ENCODE measurements at regions not wholly inside any gene's neighbourhood (a gene's known extent, or its start where the extent isn't known, plus 50 kb on each side); places are given as distances from the start of the nearest gene placed in this dataset.
"Not testable (repeated sequence)": the region's sequence is repeated elsewhere in the genome, so short reads cannot be mapped to it uniquely, and the experiment has no call there.

DNA sequence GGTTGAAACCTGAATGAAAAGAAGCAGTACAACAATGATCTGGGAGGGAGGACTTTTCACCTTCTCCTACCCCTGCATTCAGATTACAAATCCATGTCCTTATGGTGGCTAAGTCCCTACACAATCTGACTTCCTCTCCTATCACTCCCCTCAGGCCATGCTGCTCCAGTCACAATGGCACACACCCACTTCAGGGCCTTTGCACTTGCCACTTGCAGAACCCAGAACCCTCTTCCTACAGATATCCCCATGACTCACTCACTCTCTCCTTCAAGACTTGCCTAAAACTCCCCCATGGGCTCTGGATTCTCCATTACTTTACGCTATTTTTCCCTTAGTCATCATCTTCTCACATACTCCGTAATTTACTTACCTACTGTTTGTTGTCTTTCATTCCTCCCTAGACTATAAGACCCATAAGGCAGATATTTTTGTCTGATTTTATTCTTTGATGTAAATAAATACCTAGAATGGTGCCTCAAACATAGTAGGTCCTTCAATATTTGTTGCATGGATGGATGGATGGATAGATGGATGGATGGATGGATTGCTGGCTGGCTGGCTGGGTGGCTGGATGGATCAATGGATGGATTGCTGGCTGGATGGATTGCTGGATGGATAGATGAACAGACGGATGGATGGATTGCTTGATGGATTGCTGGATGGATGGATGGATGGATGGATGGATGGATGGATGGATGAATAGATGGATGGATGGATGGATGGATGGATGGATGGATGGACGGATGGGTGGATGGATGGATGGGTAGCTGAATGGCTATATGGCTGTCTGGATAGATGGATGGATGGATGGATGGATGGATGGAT is 94.7 kb upstream of the NAV2 start:
- no peak for DNase-seq

DNA sequence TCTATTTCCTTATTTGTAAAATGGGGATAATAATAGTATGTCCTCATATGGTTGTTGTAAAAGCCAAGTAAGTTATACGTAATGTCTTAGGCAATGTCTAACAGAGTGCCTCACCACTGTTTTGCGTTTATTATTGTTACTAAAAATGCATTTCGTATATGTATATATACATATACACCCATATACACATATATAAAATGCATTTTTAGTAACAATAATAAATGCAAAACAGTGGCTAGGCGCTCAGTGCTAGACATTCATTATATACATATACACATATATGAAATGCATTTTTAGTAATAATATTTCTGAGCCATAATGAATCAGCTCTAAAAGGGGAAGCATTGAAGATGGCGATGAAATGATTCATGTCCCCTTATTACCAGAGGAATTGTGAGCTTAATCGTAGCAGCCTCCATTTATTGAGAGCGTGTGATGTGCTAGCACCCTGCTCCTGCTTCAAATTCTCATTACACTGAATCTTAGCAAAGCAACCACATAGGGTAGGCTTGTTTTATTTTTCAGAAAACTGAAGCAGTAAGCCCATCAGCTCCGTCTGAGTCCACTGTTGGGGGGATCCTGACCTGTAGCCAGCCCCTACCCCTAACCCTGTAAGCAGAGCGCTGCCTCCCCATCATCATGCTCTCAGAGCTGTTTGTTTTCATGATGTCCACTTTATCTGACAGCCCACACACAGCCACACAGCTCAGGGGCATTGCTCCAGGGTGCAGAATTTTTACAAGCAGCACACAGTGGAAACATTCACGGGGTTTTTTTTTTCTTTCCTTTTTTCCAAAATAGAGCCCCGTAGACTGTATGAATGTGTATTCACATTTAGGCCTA is 97.1 kb upstream of the NAV2 start:
- no peak for DNase-seq

DNA sequence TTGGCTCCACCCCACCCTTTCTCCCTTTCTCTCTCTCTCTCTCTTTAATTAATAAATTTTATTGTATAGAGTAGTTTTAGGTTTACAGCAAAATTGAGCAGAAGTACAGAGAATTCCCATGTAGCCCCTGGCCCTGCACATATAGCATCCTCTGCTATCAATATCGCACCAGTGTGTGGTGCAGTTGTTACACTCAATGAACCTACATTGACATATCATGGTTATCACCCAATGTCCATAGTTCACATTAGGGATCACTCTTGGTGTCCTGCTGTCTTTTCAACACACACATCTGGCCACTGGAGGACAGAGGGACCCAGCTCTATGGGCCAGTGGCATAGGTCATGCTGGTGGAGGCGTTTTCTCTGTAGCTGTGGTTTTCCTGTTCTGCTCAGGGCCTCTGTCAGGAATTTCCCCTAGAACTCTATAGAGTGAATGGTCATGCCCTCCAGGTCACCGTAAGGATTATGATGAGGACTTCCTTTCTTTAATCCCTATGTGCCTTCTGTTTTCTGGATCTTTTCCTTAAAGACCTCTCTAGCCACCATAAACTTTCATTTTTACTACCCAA is 98.2 kb upstream of the NAV2 start:
- no peak for DNase-seq

DNA sequence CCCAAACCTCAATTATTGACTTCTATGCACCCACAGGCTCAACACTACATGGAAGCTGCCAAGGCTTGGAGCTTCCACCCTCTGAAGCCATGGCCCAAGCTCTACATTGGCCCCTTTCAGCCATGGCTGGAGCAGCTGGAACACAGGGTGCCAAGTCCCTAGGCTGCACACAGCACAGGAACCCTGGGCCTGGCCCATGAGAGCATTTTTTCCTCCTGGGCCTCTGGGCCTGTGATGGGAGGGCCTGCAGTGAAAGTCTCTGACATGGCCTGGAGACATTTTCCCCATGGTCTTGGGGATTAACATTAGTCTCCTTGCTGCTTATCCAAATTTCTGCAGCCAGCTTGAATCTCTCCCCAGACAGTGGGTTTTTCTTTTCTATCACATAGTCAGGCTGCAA is 100.6 kb upstream of the NAV2 start:
- DNase-seq = not testable (repeated sequence)

DNA sequence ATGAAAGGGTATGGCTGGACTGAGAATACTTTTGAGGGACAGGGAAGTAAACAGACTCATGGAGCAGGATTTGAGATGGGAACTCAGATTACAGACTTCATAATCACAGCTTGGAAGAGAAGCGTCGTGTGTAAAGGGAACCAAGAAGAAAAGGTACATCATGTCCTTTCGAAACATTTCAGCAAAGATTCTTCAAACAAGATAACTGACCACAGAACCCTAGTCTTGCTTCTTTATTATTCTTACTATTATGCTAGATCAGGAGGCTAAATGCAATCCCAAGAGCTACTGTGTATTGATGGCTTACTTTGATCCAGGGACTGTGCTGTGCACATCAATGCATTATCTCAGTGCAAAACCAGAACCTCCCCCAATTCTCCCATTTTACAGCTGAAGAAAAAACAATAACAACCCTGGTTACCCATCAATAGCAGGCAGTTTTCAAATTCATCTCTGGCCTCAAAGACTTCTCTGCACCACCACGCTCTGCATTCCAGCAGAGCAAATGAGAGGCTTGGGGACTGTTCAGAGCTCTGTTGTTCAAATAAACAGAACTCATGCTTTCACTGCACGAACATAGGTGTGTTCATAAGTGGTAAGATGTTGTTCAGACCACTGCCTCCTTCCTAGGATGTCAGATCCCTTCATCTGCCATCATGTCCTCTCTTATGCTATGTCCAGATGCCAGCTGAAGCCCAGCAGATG is 104.8 kb upstream of the NAV2 start:
- no peak for DNase-seq

DNA sequence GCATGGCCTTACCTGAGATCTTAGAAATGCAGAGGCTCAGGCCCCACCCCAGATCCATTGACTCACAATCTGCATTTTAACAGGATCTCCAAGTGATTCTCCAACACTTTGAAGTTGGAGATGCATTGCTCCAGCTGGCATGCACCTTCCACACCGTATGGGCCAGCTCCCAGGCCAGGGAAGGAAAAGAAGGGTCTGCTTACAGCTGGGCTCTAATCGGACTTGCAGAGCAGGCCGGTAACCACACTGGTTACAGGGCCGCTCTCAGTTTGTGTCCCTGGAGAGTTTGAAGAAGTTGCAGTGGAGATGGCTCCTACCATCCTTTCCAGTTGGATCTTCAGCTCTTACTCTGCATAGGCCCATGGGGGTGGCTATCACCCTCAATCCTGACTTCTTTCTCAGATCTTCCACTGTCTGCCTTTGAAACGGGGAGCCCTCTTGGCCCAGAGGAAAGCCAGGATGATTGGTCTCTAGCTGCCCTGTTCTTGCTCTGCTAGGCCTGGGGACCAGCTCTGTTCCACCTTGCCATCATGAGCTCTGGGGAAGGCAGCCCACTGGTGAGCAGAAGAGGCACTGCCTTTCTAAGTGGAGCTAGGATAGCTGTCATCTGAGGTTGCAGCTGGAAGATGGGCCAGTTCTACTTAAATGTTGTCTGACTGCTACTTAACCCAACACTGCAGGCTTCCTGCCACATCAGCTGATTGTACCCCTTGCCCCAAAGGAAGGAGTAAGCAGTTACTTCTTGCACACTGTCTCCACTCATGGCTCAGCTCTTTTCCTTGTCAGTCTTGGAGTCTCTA is 105.6 kb upstream of the NAV2 start:
- no peak for DNase-seq

DNA sequence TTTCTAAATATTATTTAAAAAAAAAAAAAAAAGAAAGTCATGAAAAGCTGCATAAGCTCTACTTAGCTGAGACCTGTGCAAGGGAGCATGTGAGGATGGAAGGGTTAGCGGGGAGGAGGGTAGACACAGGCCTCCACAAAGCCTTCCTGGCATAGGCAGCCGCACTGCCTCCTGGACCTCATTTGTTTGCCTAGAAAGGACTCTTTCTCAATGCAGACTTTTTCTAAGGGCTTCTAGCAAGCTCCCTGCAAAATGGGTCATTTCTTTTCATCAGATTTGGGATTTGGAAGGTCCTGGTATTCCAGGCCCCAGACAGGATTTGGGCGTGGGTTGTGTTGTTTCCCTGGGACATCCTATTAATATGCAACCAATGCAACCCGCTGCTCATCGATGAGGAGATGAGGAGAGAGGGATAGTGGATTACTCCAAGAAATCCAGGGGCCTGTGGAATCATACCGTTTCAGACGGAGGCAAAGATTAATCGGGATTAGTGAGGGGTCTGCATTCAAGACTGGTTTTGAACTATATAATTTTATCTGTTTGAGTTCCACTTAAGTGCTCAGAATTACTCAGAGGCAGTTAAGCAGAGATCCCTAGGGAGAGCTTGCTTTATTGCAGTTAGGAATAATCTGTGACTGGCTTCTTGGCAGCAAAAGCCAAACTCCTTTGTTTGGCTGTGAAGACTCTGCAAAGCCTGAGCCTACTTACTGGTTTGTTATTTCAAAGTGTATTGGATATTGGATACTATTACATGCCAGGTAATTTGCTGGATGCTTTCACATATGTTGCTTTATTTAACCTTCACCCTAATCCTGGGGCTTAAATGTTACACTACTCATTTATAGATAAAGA is 106.9 kb upstream of the NAV2 start:
- DNase-seq = no peak

DNA sequence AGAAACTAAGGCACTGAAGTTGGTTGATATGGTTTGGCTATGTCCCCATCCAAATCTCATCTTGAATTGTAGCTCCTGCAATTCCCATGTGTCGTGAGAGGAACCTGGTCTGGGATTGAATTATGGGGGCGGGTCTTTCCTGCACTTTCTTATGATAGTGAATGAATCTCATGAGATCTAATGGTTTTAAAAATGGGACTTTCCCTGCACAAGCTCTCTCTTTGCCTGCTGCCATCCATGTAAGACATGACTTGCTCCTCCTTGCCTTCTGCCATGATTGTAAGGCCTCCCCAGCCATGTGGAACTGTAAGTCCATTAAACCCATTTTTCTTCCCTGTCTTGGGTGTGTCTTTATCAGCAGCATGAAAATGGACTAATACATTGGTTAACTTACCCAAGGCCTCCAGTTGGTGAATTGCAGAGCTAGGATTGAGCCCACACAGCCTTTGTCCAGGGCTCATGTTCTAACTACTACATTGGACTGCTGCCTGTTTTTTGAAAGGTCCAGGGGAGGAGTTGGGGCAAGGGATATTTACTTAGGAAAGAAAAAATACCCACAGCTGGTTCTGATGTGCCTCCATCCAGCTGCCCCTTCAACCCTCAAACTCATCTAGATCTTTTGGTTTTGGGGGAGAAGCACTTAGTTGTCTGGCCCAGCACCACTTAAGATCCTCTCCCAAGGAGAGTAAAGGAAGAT is 107.8 kb upstream of the NAV2 start:
- DNase-seq = no peak

DNA sequence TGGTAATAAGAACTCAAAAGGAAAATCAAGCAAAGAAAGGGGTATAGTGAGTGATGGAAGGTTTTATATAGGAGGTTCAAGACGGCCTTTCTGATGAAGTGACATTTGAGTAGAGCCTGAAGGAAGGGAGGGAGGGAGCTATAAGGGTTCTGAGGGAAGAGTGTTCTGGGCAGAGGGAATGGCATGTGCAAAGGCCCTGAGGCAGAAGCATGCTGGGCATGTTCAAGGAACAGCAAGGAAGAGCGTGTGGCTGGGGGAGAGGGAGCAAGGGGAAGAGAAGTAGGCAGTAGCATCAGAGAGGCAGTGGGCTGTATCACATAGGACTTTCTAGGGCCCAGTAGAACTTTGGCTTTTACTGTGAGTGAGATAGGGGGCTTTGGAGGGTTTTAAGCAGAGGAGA is 108.9 kb upstream of the NAV2 start:
- no peak for DNase-seq

DNA sequence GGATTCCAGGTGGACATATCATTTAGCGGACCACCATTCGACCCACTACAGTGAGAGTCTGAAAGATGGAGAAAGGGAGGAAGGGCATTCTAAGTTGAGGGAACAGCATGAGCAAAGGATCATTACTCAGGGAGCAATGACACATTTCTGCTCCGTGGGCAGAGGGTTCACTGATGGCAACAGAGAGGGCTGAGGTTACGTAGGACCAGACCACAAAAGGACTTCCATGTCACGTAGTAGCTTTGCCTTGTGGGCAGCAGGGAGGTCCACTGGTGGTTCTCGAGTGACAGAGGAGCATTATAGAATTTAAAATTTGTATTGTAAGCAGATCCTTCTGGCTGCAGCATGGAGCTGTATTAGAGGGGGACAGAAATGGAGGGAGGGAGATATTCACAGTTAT is 109.7 kb upstream of the NAV2 start:
- DNase-seq = no peak

DNA sequence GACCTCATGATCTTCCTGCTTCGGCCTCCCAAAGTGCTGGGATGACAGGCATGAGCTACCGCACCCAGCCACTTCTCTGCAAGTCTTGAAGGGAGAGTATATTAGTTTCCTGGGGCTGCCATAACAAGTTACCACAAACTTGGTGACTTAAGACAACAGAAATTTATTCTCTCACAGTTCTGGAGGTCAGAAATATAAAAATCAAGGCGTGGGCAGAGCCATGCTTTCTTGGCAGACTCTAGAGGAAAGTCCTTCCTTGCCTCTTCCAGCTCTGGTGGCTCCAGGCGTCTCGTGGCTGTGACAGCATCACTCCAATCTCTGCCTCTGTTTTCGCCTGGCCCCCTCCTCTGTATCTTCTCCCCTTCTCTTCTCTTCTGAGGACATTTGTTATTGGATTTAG is 110.2 kb upstream of the NAV2 start:
- no peak for DNase-seq

DNA sequence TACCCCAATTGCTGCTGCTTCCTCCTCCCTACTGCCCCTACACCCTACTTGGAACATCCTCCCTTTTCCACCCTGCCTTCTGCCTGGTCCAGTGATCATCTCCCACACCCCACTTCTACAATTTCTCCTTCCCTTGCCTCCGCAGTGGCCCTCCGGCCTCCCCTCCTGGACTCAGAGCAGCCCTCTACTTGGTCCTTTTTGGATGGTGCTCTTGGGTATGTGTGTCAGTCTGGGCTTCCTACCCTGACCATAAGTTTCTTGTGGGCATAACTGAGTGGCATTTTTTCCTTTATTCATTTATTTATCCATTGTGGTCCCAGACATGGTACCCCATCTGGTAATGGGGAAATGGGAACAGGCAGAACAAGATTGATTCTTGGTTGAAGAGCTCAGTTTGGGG is 111.4 kb upstream of the NAV2 start:
- DNase-seq = no peak

DNA sequence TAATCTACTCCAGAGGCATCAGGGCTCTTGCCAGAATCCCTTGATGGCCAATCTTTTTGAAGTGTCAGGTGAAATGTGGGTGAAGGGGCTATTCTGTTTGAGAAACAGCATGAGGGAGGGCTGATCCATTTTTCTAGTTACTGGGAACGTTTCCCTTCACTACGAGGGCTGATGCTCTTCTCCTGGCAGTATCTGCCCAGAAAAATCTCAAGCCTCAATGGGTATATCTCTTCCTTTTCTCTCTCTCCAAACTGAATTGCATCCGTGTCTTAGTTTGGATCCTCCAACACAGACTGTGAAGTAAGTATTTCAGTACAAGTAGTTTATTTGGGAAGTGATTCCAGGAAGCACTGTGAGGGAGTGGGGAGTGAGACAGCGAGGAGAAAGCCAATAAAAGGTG is 113.0 kb upstream of the NAV2 start:
- no peak for DNase-seq

DNA sequence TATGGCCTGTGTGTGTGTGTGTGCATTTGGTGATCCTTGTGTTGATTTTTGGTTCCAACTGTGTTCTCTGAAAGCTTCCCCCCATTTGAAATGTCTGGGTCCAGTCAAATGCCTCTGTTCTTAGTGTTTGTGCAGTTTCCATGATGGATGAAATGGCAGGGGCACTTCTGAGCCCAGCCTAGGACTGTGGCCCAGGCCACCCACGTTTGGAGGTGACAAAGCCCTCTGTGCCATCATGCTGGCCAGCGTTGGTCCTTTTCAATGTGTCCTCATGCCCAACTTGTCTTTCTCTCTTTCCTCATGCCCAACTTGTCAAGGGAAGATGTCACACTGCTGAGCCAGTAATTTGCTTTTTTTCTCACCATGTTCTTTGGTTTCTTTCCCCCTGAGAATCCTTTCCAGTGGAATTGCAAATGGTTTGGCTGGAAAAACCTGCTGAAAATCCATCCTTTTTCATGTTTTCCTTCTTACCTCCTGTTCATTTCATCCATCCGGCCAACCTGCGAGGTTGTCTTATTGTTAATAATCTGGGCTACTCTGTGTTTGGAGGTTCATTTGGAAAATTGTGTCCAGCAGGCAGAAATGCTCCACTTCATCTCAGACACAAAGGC is 113.7 kb upstream of the NAV2 start:
- no peak for DNase-seq

DNA sequence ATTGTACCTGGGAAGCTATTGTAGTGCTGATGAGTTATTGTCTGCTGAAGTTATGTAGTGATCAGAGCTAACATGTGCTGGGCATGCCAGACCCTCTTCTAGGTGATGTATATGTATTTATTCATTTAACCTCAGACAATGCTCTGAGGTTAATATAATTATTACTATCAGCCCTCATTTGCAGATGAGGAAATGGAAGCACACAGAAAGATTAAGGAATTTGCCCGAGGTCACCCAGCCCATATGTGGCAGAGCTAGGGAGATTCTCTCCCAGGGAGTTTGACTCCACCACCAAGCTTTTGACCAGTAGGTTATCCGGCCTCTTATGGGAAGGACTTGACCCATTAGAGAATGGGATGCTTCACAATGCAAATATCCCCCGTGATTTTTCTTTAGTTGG is 114.2 kb upstream of the NAV2 start:
- DNase-seq = no peak

DNA sequence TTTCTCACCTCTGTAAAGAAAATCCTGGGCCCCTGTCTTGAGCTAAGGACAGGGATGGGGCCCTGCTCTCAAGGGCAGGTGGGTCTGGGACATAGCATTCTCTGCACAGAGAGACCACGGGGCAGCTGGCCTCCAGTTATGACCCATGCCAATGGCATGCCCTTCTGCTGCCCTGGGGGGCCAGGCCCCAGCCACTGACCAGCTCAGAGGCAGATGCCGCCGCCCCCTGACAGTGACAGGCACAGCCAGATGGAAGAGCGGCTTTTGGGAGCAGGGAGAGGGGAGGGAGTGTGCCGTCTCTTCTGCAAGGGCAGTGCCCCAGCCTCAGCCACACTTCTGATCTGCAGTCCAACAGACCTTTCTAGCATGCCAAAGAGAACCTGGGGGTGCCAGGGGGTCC is 114.8 kb upstream of the NAV2 start:
- no peak for DNase-seq

DNA sequence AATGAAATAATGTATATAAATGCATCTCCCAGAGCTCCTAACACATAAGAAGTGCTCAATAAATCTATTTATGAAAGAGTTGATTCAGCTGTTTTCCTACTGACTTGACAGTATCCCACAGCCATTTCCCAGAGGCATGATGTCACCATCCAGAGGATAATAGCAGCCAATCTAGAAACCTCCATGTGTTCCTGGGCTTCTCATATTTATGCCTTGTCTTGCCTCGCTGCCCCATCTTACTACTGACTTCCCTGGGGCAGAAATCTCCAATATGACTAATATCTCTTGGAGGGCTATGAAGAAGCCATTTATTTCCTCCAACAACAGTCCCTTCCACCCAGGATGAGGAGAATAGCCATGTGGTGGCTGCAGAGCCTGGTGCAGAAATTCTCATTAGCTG is 115.4 kb upstream of the NAV2 start:
- no peak for DNase-seq

DNA sequence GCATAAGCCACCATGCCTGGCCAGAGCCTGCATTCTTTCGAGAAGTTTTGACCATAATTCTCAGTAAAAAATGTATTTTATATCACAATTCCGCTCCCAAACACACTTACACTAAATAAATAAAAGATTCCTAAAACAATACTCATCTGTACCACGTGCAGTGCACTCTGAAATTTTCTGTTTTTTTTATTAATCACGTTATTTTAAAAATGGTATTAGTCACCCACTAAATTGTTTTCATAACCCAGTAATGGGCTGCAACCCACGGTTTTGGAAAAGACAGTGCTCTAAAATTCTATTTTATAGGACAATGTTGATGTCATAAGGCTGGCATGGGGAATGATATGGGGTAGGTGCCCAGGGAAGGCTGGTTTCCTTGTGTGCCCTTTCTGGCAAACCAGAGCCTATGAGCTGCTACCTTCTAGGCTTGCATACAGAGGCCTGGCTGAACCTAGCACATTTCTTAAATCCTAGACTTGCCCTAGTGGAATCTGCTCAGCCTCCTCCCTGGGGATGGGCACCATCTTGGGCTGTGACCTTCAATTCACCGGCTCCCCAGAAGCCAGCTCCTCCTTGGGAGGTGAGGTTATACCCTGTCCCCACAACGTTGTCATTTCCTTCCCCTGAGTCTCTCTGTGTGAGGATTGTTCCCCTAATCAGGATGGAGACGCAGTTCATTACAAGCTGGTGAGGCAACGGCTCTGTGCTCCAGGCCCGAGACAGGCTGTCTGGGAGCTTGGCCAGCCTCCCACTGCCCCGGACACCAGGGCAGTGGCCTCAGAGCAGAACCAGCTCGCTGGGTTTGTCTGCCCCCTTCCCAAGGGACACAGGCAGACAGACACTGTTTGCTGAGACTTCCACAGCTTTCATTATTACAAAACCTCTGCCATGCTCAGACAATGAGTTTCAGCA is 116.5 kb upstream of the NAV2 start:
- no peak for DNase-seq

DNA sequence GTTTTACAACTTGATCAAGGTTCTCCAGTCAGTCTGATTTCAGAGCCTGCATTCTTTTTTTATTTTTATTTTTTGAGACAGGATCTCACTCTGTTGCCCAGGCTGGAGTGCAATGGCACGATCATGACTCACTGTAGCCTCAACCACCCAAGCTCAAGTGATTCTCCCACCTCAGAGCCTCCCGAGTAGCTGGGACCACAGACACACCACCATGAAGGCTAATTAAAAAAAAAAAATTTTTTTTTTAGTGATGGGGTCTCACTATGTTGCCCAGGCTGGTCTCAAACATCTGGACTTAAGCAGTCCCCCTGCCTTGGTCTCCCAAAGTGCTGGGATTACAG is 117.2 kb upstream of the NAV2 start:
- no peak for DNase-seq

All from stimulated activated CD4-positive, alpha-beta T cell treated with anti-CD3 and anti-CD28 coated beads, Interleukin-2, amount 100 ng/mL, for 24 hours (primary cell).